Esophagus muscularis mucosa (tissue), 4 donors: ENCODE measurements at regions not wholly inside any gene's neighbourhood (a gene's known extent, or its start where the extent isn't known, plus 50 kb on each side); places are given as distances from the start of the nearest gene placed in this dataset.

Experiments
- DNase-seq: peaks from one replicate; pipeline ENCODE4 v3.0.0-alpha.2; 2017; ENCODE audit errors: extremely low spot score
- H3K27ac ChIP-seq, 4 donors: fragments of 200-600 bp; sonication (generic); replicated peaks in 1 of 4; 1 replicate in 3 of 4; 2 replicates in 1 of 4; pipeline ENCODE4 v1.5.1; 2016 to 2019; ENCODE audit warnings: mild to moderate bottlenecking in 1 of 4
- H3K27me3 ChIP-seq, 4 donors: fragments of 200-600 bp; sonication (generic); one replicate each; pipeline versions ENCODE4 v1.5.1 to v1.6.0; 2016 to 2019
- H3K36me3 ChIP-seq, 4 donors: fragments of 200-600 bp; sonication (generic); one replicate each; pipeline ENCODE4 v1.5.1; 2016 to 2019
- H3K4me1 ChIP-seq, 4 donors: fragments of 200-600 bp; sonication (generic); one replicate each; pipeline ENCODE4 v1.5.1; 2016 to 2019
- H3K4me3 ChIP-seq, 4 donors: fragments of 200-600 bp; sonication (generic); 1 replicate in 2 of 4; 2 replicates in 2 of 4; pipeline ENCODE4 v1.5.1; 2016 to 2019; ENCODE audit warnings: mild to moderate bottlenecking in 4 of 4, moderate library complexity in 1 of 4
- H3K9me3 ChIP-seq, 4 donors: fragments of 200-600 bp; sonication (generic); 1 replicate in 3 of 4; 2 replicates in 1 of 4; pipeline ENCODE4 v1.5.1; 2016 to 2019
- CTCF ChIP-seq, 3 experiments: fragments of 200-600 bp in 2 of 3; fragments of 450-650 bp in 1 of 3; sonication (generic) in 2 of 3; IDR thresholded peaks; one replicate each; pipeline ENCODE4 v1.5.1; 2017 to 2019; ENCODE audit warnings: antibody characterized with exemption in 3 of 3, mild to moderate bottlenecking in 2 of 3, moderate library complexity in 1 of 3
- EP300 ChIP-seq: sonication (generic); formaldehyde crosslinking; IDR thresholded peaks from one replicate; pipeline ENCODE4 v1.6.1; 2017; ENCODE audit warnings: antibody characterized with exemption
- POLR2A ChIP-seq: fragments of 450-650 bp; IDR thresholded peaks from one replicate; pipeline ENCODE4 v1.6.1; 2017; ENCODE audit warnings: antibody characterized with exemption, moderate library complexity, mild to moderate bottlenecking, low read depth
- POLR2AphosphoS5 ChIP-seq, 2 donors: sonication (generic); formaldehyde crosslinking; IDR thresholded peaks; one replicate each; pipeline ENCODE4 v1.6.1; 2017; ENCODE audit warnings: antibody characterized with exemption in 2 of 2
- WGBS: methylation state at CpG from one replicate; pipeline ENCODE4 v1.1.5; 2018; 5-methylcytosine and 5-hydroxymethylcytosine counted together
- intact Hi-C: fragments of 100-400 bp; cut with DNase I; formaldehyde crosslinking; loops from one replicate; pipeline ENCODE4 v1.15.1; 2023

- TF ChIP-seq EP300 (no peak), POLR2AphosphoS5 (IDR thresholded peaks at IDR 0.05) (no peak), CTCF (IDR thresholded peaks at IDR 0.05) (no peak), POLR2A (no peak)
- intact Hi-C loops: no loop called here
Measured at GRCh38 chr21:24294171-24294570, 1313.1 kb downstream of the MRPL39 start.

GRCh38 chr21:24290151-24290833, 1317.0 kb downstream of the MRPL39 start:
- Histone ChIP-seq H3K4me1 (no peaks in the 10 kb centered on the region), H3K27ac (no peak overlapping the region), H3K4me3 (no peak overlapping the region), H3K27me3 (no peaks in the 10 kb centered on the region), H3K36me3 (no peaks in the 10 kb centered on the region), H3K9me3 (no peaks in the 10 kb centered on the region)
- intact Hi-C loops: no loop called here
- WGBS: 58% methylated on average over 6 of the region's 6 CpGs
- TF ChIP-seq CTCF (IDR thresholded peaks at IDR 0.05) (no peak), POLR2A (no peak), POLR2AphosphoS5 (IDR thresholded peaks at IDR 0.05) (no peak), EP300 (no peak)
- no peak for DNase-seq

More at GRCh38 chr21:24294171-24294570, 1313.1 kb downstream of the MRPL39 start:
- Histone ChIP-seq H3K4me3 (no peak overlapping the region), H3K4me1 (no peaks in the 10 kb centered on the region), H3K27me3 (no peaks in the 10 kb centered on the region), H3K27ac (no peak overlapping the region), H3K36me3 (no peaks in the 10 kb centered on the region), H3K9me3 (no peaks in the 10 kb centered on the region)
- DNase-seq: no peak
- 46% methylated on average over 2 of the region's 2 CpGs for WGBS

GRCh38 chr21:24289539-24289938, 1317.7 kb downstream of the MRPL39 start:
- Histone ChIP-seq H3K27ac (no peak overlapping the region), H3K36me3 (no peaks in the 10 kb centered on the region), H3K4me1 (no peaks in the 10 kb centered on the region), H3K9me3 (no peaks in the 10 kb centered on the region), H3K27me3 (no peaks in the 10 kb centered on the region), H3K4me3 (no peak overlapping the region)
- DNase-seq: no peak
- TF ChIP-seq POLR2A (no peak), EP300 (no peak), POLR2AphosphoS5 (IDR thresholded peaks at IDR 0.05) (no peak), CTCF (IDR thresholded peaks at IDR 0.05) (no peak)
- intact Hi-C loops: no loop called here
- WGBS: 67% methylated on average over 1 of the region's 1 CpG

GRCh38 chr21:24280596-24280995, 1326.7 kb downstream of the MRPL39 start:
- Histone ChIP-seq H3K4me3 (no peak overlapping the region), H3K36me3 (no peaks in the 10 kb centered on the region), H3K9me3 (no peaks in the 10 kb centered on the region), H3K27ac (no peak overlapping the region), H3K4me1 (no peaks in the 10 kb centered on the region), H3K27me3 (no peaks in the 10 kb centered on the region)
- WGBS: 49% methylated on average over 4 of the region's 4 CpGs
- no peak for DNase-seq
- no peak for TF ChIP-seq POLR2AphosphoS5 (IDR thresholded peaks at IDR 0.05)
- TF ChIP-seq EP300: no peak
- no peak for TF ChIP-seq POLR2A
- no peak for TF ChIP-seq CTCF (IDR thresholded peaks at IDR 0.05)
- intact Hi-C loops: no loop called here

GRCh38 chr21:24278711-24279110, 1328.6 kb downstream of the MRPL39 start:
- H3K36me3 ChIP-seq: no peaks in the 10 kb centered on the region
- H3K4me3 ChIP-seq: no peak overlapping the region
- intact Hi-C loops: no loop called here
- TF ChIP-seq POLR2A (no peak), POLR2AphosphoS5 (IDR thresholded peaks at IDR 0.05) (no peak), EP300 (no peak), CTCF (IDR thresholded peaks at IDR 0.05) (no peak)
- no peak overlapping the region for H3K27ac ChIP-seq
- DNase-seq: no peak
- 86% methylated on average over 2 of the region's 2 CpGs for WGBS
- no peaks in the 10 kb centered on the region for H3K27me3 ChIP-seq
- H3K9me3 ChIP-seq: no peaks in the 10 kb centered on the region
- H3K4me1 ChIP-seq: no peaks in the 10 kb centered on the region
